Mesendoderm (in vitro differentiated cells): ENCODE measurements at regions not wholly inside any gene's neighbourhood (a gene's known extent, or its start where the extent isn't known, plus 50 kb on each side); places are given as distances from the start of the nearest gene placed in this dataset.

Experiments
- DNase-seq: peaks from one replicate; pipeline ENCODE4 v3.0.0; 2013
- H2AK5ac ChIP-seq: 2 replicates; pipeline ENCODE4 v1.6.1; 2013; ENCODE audit warnings: low read length, inconsistent platforms
- H2BK120ac ChIP-seq: 2 replicates; pipeline ENCODE4 v1.6.1; 2013; ENCODE audit warnings: low read depth, mild to moderate bottlenecking, low read length, moderate library complexity, mixed read lengths
- H2BK15ac ChIP-seq: replicated peaks from 2 replicates; pipeline ENCODE4 v1.6.1; 2013; ENCODE audit warnings: low read depth, mild to moderate bottlenecking, moderate library complexity
- H2BK5ac ChIP-seq: 2 replicates; pipeline ENCODE4 v1.6.1; 2013; ENCODE audit warnings: low read length, inconsistent platforms
- H3K18ac ChIP-seq: 2 replicates; pipeline ENCODE4 v1.6.1; 2013; ENCODE audit warnings: mild to moderate bottlenecking, low read length, mixed read lengths
- H3K23ac ChIP-seq: one replicate; pipeline ENCODE4 v1.6.1; 2013; ENCODE audit warnings: low read length
- H3K27ac ChIP-seq: 2 replicates; pipeline ENCODE4 v1.5.1; 2013; ENCODE audit warnings: low read depth, mild to moderate bottlenecking, inconsistent platforms, low read length, moderate library complexity
- H3K27me3 ChIP-seq: 2 replicates; pipeline ENCODE4 v1.6.1; 2013; ENCODE audit warnings: low read length, control low read depth, mild to moderate bottlenecking, inconsistent platforms; ENCODE audit not compliant: insufficient read depth, poor library complexity
- H3K36me3 ChIP-seq: 2 replicates; pipeline ENCODE4 v1.6.1; 2013; ENCODE audit warnings: low read length, inconsistent platforms; ENCODE audit not compliant: control insufficient read depth, insufficient read depth
- H3K4ac ChIP-seq: one replicate; pipeline ENCODE4 v1.6.1; 2013; ENCODE audit warnings: low read depth, mild to moderate bottlenecking, low read length, moderate library complexity
- H3K4me1 ChIP-seq: 2 replicates; pipeline ENCODE4 v1.6.1; 2013; ENCODE audit warnings: low read depth, low read length, inconsistent platforms; ENCODE audit not compliant: control insufficient read depth
- H3K4me2 ChIP-seq: 2 replicates; pipeline ENCODE4 v1.6.1; 2013; ENCODE audit warnings: low read length
- H3K4me3 ChIP-seq: 2 replicates; pipeline ENCODE4 v1.5.1; 2013; ENCODE audit warnings: mild to moderate bottlenecking, low read length
- H3K56ac ChIP-seq: one replicate; pipeline ENCODE4 v1.6.1; 2013; ENCODE audit warnings: low read length
- H3K79me1 ChIP-seq: 2 replicates; pipeline ENCODE4 v1.6.1; 2013; ENCODE audit warnings: low read length, inconsistent platforms
- H3K79me2 ChIP-seq: 2 replicates; pipeline ENCODE4 v1.6.1; 2013; ENCODE audit warnings: mild to moderate bottlenecking, low read length; ENCODE audit not compliant: control insufficient read depth, insufficient read depth
- H3K9ac ChIP-seq: 2 replicates; pipeline ENCODE4 v1.6.1; 2013; ENCODE audit warnings: low read length, inconsistent platforms
- H4K5ac ChIP-seq: one replicate; pipeline ENCODE4 v1.6.1; 2013; ENCODE audit warnings: low read length
- H4K8ac ChIP-seq: one replicate; pipeline ENCODE4 v1.6.1; 2013; ENCODE audit warnings: low read depth, mild to moderate bottlenecking, control low read depth, low read length, moderate library complexity
- WGBS: extraction: QIAGEN DNeasy Blood & Tissue Kit; methylation state at CpG from one replicate; pipeline ENCODE4 v1.1.7; 2013; ENCODE audit warnings: low lambda C conversion rate, missing lambda C conversion rate; ENCODE audit not compliant: insufficient coverage; ENCODE audit errors: extremely low coverage; 5-methylcytosine and 5-hydroxymethylcytosine counted together

- H3K27ac ChIP-seq = no peak overlapping the region
- no peak overlapping the region for H2BK15ac ChIP-seq
- H3K27me3 ChIP-seq = no peaks in the 10 kb centered on the region
- H3K4me1 ChIP-seq = no peaks in the 10 kb centered on the region
- DNase-seq = no peak
- no peak overlapping the region for H2BK5ac ChIP-seq
- H3K9ac ChIP-seq = no peak overlapping the region
- H3K56ac ChIP-seq = no peak overlapping the region
- no peak overlapping the region for H4K8ac ChIP-seq
- WGBS = no CpG with 5 or more reads among the region's 6 CpGs
- H2BK120ac ChIP-seq = no peak overlapping the region
- no peak overlapping the region for H3K18ac ChIP-seq
- no peak overlapping the region for H3K4me2 ChIP-seq
- no peaks in the 10 kb centered on the region for H3K79me2 ChIP-seq
- no peak overlapping the region for H3K4me3 ChIP-seq
- H3K4ac ChIP-seq = no peak overlapping the region
- no peak overlapping the region for H3K23ac ChIP-seq
- H3K36me3 ChIP-seq = no peaks in the 10 kb centered on the region
- H4K5ac ChIP-seq = no peak overlapping the region
- H3K79me1 ChIP-seq = no peaks in the 10 kb centered on the region
- no peak overlapping the region for H2AK5ac ChIP-seq
Observed at GRCh38 chr3:170717410-170718402, 131.8 kb upstream of the SLC7A14 start.

GRCh38 chr3:170716172-170716805 is 130.4 kb upstream of the SLC7A14 start:
- Histone ChIP-seq H3K36me3 (no peaks in the 10 kb centered on the region), H2AK5ac (no peak overlapping the region), H3K4me1 (no peaks in the 10 kb centered on the region), H3K79me1 (no peaks in the 10 kb centered on the region), H2BK15ac (no peak overlapping the region), H4K8ac (no peak overlapping the region), H2BK5ac (no peak overlapping the region), H2BK120ac (no peak overlapping the region), H3K56ac (no peak overlapping the region), H3K4me3 (no peak overlapping the region), H3K27ac (no peak overlapping the region), H3K4me2 (no peak overlapping the region), H3K18ac (no peak overlapping the region), H3K79me2 (no peaks in the 10 kb centered on the region), H4K5ac (no peak overlapping the region), H3K4ac (no peak overlapping the region), H3K27me3 (no peaks in the 10 kb centered on the region), H3K9ac (no peak overlapping the region), H3K23ac (no peak overlapping the region)
- no peak for DNase-seq
- 100% methylated on average over 1 of the region's 5 CpGs for WGBS

- H2BK15ac ChIP-seq = no peak overlapping the region
Observed at GRCh38 chr3:170714562-170715535, 129.0 kb upstream of the SLC7A14 start.

GRCh38 chr3:170714122-170714521 is 128.2 kb upstream of the SLC7A14 start:
- H3K9ac ChIP-seq = no peak overlapping the region
- no peak overlapping the region for H4K5ac ChIP-seq
- H3K36me3 ChIP-seq = no peaks in the 10 kb centered on the region
- H2BK15ac ChIP-seq = peak overlapping the region; percentile 92
- no peaks in the 10 kb centered on the region for H3K79me1 ChIP-seq
- H3K4me1 ChIP-seq = no peaks in the 10 kb centered on the region
- no peak overlapping the region for H3K56ac ChIP-seq
- H2BK120ac ChIP-seq = no peak overlapping the region
- no peak overlapping the region for H3K4me2 ChIP-seq
- H3K4me3 ChIP-seq = no peak overlapping the region
- WGBS = no CpG with 5 or more reads among the region's 3 CpGs
- no peak for DNase-seq
- H3K27ac ChIP-seq = no peak overlapping the region
- H4K8ac ChIP-seq = no peak overlapping the region
- H2BK5ac ChIP-seq = no peak overlapping the region
- no peak overlapping the region for H3K4ac ChIP-seq
- H3K79me2 ChIP-seq = no peaks in the 10 kb centered on the region
- no peak overlapping the region for H3K18ac ChIP-seq
- no peak overlapping the region for H3K23ac ChIP-seq
- no peak overlapping the region for H2AK5ac ChIP-seq
- H3K27me3 ChIP-seq = no peaks in the 10 kb centered on the region

More at GRCh38 chr3:170714562-170715535, 129.0 kb upstream of the SLC7A14 start:
- no peak overlapping the region for H3K4me2 ChIP-seq
- no peak overlapping the region for H4K8ac ChIP-seq
- no peak overlapping the region for H3K56ac ChIP-seq
- H3K79me1 ChIP-seq = no peaks in the 10 kb centered on the region
- H3K4ac ChIP-seq = no peak overlapping the region
- H3K79me2 ChIP-seq = no peaks in the 10 kb centered on the region
- no peak overlapping the region for H3K4me3 ChIP-seq
- H2AK5ac ChIP-seq = no peak overlapping the region
- H3K4me1 ChIP-seq = no peaks in the 10 kb centered on the region
- DNase-seq = no peak
- no peak overlapping the region for H3K23ac ChIP-seq
- no peak overlapping the region for H3K18ac ChIP-seq
- no peaks in the 10 kb centered on the region for H3K36me3 ChIP-seq
- no peak overlapping the region for H2BK120ac ChIP-seq
- H3K27ac ChIP-seq = no peak overlapping the region
- no peak overlapping the region for H2BK5ac ChIP-seq
- no CpG with 5 or more reads among the region's 3 CpGs for whole genome bisulfite sequencing
- H4K5ac ChIP-seq = no peak overlapping the region
- no peak overlapping the region for H3K9ac ChIP-seq
- H3K27me3 ChIP-seq = no peaks in the 10 kb centered on the region

- Histone ChIP-seq H3K56ac (no peak overlapping the region), H2BK5ac (no peak overlapping the region), H3K27me3 (no peaks in the 10 kb centered on the region), H3K23ac (no peak overlapping the region), H3K79me1 (no peaks in the 10 kb centered on the region), H4K5ac (no peak overlapping the region), H3K36me3 (no peaks in the 10 kb centered on the region), H2BK120ac (no peak overlapping the region), H3K9ac (no peak overlapping the region), H3K4me1 (no peaks in the 10 kb centered on the region), H3K4me3 (no peak overlapping the region), H3K4ac (no peak overlapping the region), H3K4me2 (no peak overlapping the region), H2AK5ac (no peak overlapping the region), H3K79me2 (no peaks in the 10 kb centered on the region), H3K27ac (no peak overlapping the region), H3K18ac (no peak overlapping the region), H4K8ac (no peak overlapping the region), H2BK15ac (no peak overlapping the region)
- no CpG with 5 or more reads among the region's 4 CpGs for WGBS
- no peak for DNase-seq
Observed at GRCh38 chr3:170713653-170714052, 127.8 kb upstream of the SLC7A14 start.
